ENCODE measurements at regions not wholly inside any gene's neighbourhood (a gene's known extent, or its start where the extent isn't known, plus 50 kb on each side); places are given as distances from the start of the nearest gene placed in this dataset.

DNA sequence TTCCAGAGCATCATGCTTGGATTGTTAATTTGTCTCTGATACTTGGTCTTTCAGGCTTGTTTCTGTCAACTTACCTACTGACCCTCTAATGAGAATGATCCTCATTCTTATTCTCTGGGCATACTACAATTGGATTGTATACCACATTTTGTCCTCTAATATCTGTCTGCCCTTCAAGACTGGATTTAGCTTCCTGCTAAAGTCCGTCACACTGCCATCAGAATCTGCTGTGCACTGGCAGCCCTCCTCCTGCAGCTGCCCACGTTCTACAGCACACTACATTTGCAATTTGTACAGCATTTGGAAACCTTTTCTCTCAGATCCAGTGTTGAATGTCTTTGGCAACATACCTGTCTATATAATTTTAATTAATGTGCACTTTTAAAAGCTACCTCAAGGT lies 183.1 kb downstream of the ZNF330 start:
- Mint-ChIP-seq H3K36me3 (no peaks in the 10 kb centered on the region), H3K27ac (no peak overlapping the region), H3K9me3 (no peaks in the 10 kb centered on the region), H3K4me3 (no peak overlapping the region), H3K27me3 (ENCODE audit: low read depth) (no peaks in the 10 kb centered on the region), H3K4me1 (no peaks in the 10 kb centered on the region)
- CTCF ChIA-PET: no interaction called here
- DNase-seq (ENCODE audit: low spot score) (no peak), ATAC-seq (no peak)
- POLR2A ChIA-PET: no interaction called here
- no peak for TF ChIP-seq FOXP1 (CRISPR knock-in tag; IDR thresholded peaks at IDR 0.05; ENCODE audit: borderline replicate concordance)
- TF ChIP-seq, protein P1, sequence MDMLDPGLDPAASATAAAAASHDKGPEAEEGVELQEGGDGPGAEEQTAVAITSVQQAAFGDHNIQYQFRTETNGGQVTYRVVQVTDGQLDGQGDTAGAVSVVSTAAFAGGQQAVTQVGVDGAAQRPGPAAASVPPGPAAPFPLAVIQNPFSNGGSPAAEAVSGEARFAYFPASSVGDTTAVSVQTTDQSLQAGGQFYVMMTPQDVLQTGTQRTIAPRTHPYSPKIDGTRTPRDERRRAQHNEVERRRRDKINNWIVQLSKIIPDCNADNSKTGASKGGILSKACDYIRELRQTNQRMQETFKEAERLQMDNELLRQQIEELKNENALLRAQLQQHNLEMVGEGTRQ (CRISPR knock-in tag; IDR thresholded peaks at IDR 0.05): no peak
- TF ChIP-seq, protein P2, sequence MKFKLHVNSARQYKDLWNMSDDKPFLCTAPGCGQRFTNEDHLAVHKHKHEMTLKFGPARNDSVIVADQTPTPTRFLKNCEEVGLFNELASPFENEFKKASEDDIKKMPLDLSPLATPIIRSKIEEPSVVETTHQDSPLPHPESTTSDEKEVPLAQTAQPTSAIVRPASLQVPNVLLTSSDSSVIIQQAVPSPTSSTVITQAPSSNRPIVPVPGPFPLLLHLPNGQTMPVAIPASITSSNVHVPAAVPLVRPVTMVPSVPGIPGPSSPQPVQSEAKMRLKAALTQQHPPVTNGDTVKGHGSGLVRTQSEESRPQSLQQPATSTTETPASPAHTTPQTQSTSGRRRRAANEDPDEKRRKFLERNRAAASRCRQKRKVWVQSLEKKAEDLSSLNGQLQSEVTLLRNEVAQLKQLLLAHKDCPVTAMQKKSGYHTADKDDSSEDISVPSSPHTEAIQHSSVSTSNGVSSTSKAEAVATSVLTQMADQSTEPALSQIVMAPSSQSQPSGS (CRISPR knock-in tag; IDR thresholded peaks at IDR 0.05; ENCODE audit: borderline replicate concordance, low read depth): no peak

DNA sequence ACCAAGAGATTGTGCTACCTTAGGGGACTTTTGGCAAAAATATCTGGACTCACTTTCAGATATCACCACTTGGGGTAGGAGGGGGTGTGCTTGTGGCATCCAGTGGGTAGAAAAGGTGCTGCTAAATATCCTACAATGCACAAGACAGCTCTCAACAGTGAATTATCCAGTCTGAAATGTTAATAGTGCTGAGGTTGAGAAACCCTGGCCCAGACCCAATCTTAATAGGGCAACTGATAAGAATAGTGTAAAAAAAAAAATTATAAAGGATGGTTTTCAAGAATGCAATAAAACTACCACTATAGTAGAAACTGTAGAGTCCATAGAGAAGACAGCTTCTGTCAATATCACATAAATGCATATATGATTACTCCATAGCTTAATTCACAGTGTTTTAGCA lies 185.5 kb downstream of the ZNF330 start:
- H3K36me3 Mint-ChIP-seq: no peaks in the 10 kb centered on the region
- H3K4me3 Mint-ChIP-seq: no peak overlapping the region
- TF ChIP-seq ZNF317 (CRISPR knock-in tag; IDR thresholded peaks at IDR 0.05; ENCODE audit: borderline replicate concordance, low read depth) (no peak), ZNF138 (CRISPR knock-in tag; conservative IDR thresholded peaks at IDR 0.05) (no peak), HMGA2 (CRISPR knock-in tag; IDR thresholded peaks at IDR 0.05) (no peak), CREB1 (CRISPR knock-in tag; IDR thresholded peaks at IDR 0.05) (no peak), ESRRA (CRISPR knock-in tag; IDR thresholded peaks at IDR 0.05; ENCODE audit: borderline replicate concordance) (no peak), NFE2L1 (CRISPR knock-in tag; IDR thresholded peaks at IDR 0.05) (no peak), IRF1 (CRISPR knock-in tag; IDR thresholded peaks at IDR 0.05) (no peak), FOXK1 (CRISPR knock-in tag; IDR thresholded peaks at IDR 0.05) (no peak), KAT7 (CRISPR knock-in tag; IDR thresholded peaks at IDR 0.05; ENCODE audit: borderline replicate concordance) (no peak), ELF4 (CRISPR knock-in tag; IDR thresholded peaks at IDR 0.05; ENCODE audit: low read depth) (no peak)
- DNase-seq (ENCODE audit: low spot score) (no peak), ATAC-seq (no peak)
- H3K4me1 Mint-ChIP-seq: no peaks in the 10 kb centered on the region
- no peaks in the 10 kb centered on the region for H3K9me3 Mint-ChIP-seq
- H3K27me3 Mint-ChIP-seq (ENCODE audit: low read depth): no peaks in the 10 kb centered on the region
- CTCF ChIA-PET: no interaction called here
- no peak overlapping the region for H3K27ac Mint-ChIP-seq
- POLR2A ChIA-PET: no interaction called here

- CTCF ChIA-PET: no interaction called here
- no peak for ATAC-seq
- POLR2A ChIA-PET: no interaction called here
- TF ChIP-seq, protein P3, sequence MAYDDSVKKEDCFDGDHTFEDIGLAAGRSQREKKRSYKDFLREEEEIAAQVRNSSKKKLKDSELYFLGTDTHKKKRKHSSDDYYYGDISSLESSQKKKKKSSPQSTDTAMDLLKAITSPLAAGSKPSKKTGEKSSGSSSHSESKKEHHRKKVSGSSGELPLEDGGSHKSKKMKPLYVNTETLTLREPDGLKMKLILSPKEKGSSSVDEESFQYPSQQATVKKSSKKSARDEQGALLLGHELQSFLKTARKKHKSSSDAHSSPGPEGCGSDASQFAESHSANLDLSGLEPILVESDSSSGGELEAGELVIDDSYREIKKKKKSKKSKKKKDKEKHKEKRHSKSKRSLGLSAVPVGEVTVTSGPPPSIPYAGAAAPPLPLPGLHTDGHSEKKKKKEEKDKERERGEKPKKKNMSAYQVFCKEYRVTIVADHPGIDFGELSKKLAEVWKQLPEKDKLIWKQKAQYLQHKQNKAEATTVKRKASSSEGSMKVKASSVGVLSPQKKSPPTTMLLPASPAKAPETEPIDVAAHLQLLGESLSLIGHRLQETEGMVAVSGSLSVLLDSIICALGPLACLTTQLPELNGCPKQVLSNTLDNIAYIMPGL (CRISPR knock-in tag; IDR thresholded peaks at IDR 0.05): no peak
- no peak for TF ChIP-seq CREM (CRISPR knock-in tag; IDR thresholded peaks at IDR 0.05)
- no peaks in the 10 kb centered on the region for H3K4me1 Mint-ChIP-seq
- no peak overlapping the region for H3K27ac Mint-ChIP-seq
- DNase-seq (ENCODE audit: low spot score): no peak
- no peaks in the 10 kb centered on the region for H3K9me3 Mint-ChIP-seq
- no peaks in the 10 kb centered on the region for H3K27me3 Mint-ChIP-seq (ENCODE audit: low read depth)
- no peak overlapping the region for H3K4me3 Mint-ChIP-seq
- no peaks in the 10 kb centered on the region for H3K36me3 Mint-ChIP-seq
Observed at GRCh38 chr4:141409556-141409955, 188.9 kb downstream of the ZNF330 start.

GRCh38 chr4:141410839-141411238 lies 190.1 kb downstream of the ZNF330 start:
- ATAC-seq (no peak), DNase-seq (ENCODE audit: low spot score) (no peak)
- Mint-ChIP-seq H3K27me3 (ENCODE audit: low read depth) (no peaks in the 10 kb centered on the region), H3K27ac (no peak overlapping the region), H3K4me3 (no peak overlapping the region), H3K36me3 (no peaks in the 10 kb centered on the region), H3K4me1 (no peaks in the 10 kb centered on the region), H3K9me3 (no peaks in the 10 kb centered on the region)
- ChIA-PET CTCF (no interaction called here), POLR2A (no interaction called here)
- TF ChIP-seq TEAD1 (CRISPR knock-in tag; IDR thresholded peaks at IDR 0.05): no peak
- no peak for TF ChIP-seq NFE2L1 (CRISPR knock-in tag; IDR thresholded peaks at IDR 0.05)
- no peak for TF ChIP-seq CREB1 (CRISPR knock-in tag; IDR thresholded peaks at IDR 0.05)
- no peak for TF ChIP-seq NFATC4 (CRISPR knock-in tag; IDR thresholded peaks at IDR 0.05)
- no peak for TF ChIP-seq CBFB (CRISPR knock-in tag; IDR thresholded peaks at IDR 0.05; ENCODE audit: low read depth)
- TF ChIP-seq, protein P4, sequence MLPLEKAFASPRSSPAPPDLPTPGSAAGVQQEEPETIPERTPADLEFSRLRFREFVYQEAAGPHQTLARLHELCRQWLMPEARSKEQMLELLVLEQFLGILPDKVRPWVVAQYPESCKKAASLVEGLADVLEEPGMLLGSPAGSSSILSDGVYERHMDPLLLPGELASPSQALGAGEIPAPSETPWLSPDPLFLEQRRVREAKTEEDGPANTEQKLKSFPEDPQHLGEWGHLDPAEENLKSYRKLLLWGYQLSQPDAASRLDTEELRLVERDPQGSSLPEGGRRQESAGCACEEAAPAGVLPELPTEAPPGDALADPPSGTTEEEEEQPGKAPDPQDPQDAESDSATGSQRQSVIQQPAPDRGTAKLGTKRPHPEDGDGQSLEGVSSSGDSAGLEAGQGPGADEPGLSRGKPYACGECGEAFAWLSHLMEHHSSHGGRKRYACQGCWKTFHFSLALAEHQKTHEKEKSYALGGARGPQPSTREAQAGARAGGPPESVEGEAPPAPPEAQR (CRISPR knock-in tag; IDR thresholded peaks at IDR 0.05): no peak
- TF ChIP-seq GTF2I (CRISPR knock-in tag; conservative IDR thresholded peaks at IDR 0.05): no peak
- no peak for TF ChIP-seq ZNF396 (CRISPR knock-in tag; IDR thresholded peaks at IDR 0.05; ENCODE audit: borderline replicate concordance)
- no peak for TF ChIP-seq ESRRA (CRISPR knock-in tag; IDR thresholded peaks at IDR 0.05; ENCODE audit: borderline replicate concordance)
- TF ChIP-seq MYBL2 (CRISPR knock-in tag; IDR thresholded peaks at IDR 0.05): no peak

All from WTC11 (cell line).